Left ventricle myocardium inferior (tissue), 1 donor: ENCODE measurements at regions not wholly inside any gene's neighbourhood (a gene's known extent, or its start where the extent isn't known, plus 50 kb on each side); places are given as distances from the start of the nearest gene placed in this dataset.

Experiments
- DNase-seq: peaks from one replicate; pipeline ENCODE4 v3.0.0-alpha.2; 2020
- H3K27ac ChIP-seq: fragments of 200-600 bp; replicated peaks from 2 replicates; pipeline ENCODE4 v1.8.0; 2021
- H3K27me3 ChIP-seq: fragments of 200-600 bp; 2 replicates; pipeline ENCODE4 v1.8.0; 2021; ENCODE audit warnings: low read depth
- H3K36me3 ChIP-seq: fragments of 200-600 bp; 2 replicates; pipeline ENCODE4 v1.8.0; 2021
- H3K4me1 ChIP-seq: fragments of 200-600 bp; 2 replicates; pipeline ENCODE4 v1.8.0; 2021
- H3K4me3 ChIP-seq: fragments of 200-600 bp; 2 replicates; pipeline ENCODE4 v1.8.0; 2021; ENCODE audit warnings: mild to moderate bottlenecking, moderate library complexity
- H3K9me3 ChIP-seq: fragments of 200-600 bp; replicated peaks from 2 replicates; pipeline ENCODE4 v1.8.0; 2021
- intact Hi-C: fragments of 100-400 bp; cut with micrococcal nuclease; formaldehyde crosslinking; loops from one replicate; pipeline ENCODE4 v1.11.0; 2022
- TF ChIP-seq, protein P1 (sequence below): fragments of 200-600 bp; IDR thresholded peaks from 2 replicates; pipeline ENCODE4 v1.8.0; 2021; ENCODE audit warnings: antibody characterized with exemption, mild to moderate bottlenecking, borderline replicate concordance
- donor health status: DM: no; HTN: yes; CAD: no; lungs with severe emphysema.

DNA sequence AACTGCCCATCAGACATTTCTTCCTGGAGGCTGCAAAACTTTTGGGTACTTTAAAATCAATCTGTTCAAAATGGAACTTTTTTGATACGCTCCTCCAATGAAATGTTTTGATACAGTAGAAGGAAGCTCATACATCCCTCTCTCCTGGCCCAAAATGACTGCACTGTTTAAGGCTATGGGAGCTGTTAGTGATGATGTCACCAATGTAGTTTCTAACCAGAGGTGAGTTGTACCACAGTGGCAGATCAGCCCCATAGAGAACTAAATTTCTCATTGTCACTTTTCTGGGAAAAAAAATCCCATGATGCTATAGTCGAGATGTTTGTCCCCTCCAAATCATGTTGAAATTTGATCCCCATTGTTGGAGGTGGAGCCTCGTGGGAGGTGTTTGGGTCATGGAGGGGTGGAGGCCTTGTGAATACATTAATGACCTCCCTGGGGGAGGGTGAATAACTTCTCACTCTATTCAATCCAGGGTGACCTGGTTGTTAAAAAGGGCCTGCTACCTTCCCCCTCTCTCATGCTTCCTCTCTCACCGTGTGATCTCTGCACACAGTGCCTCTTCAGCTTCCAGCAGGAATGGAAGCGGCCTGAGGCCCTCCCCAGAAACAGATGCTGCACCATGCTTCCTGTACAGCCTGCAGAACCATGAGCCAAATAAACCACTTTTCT, 117.4 kb upstream of the NPAS2 start:
- intact Hi-C loops, result no loop called here
- no peaks in the 10 kb centered on the region for H3K4me1 ChIP-seq
- no peak overlapping the region for H3K4me3 ChIP-seq
- no peak for DNase-seq
- H3K9me3 ChIP-seq, result peaks cover 19% of the 10 kb centered on the region
- no peaks in the 10 kb centered on the region for H3K36me3 ChIP-seq
- TF ChIP-seq, protein P1, sequence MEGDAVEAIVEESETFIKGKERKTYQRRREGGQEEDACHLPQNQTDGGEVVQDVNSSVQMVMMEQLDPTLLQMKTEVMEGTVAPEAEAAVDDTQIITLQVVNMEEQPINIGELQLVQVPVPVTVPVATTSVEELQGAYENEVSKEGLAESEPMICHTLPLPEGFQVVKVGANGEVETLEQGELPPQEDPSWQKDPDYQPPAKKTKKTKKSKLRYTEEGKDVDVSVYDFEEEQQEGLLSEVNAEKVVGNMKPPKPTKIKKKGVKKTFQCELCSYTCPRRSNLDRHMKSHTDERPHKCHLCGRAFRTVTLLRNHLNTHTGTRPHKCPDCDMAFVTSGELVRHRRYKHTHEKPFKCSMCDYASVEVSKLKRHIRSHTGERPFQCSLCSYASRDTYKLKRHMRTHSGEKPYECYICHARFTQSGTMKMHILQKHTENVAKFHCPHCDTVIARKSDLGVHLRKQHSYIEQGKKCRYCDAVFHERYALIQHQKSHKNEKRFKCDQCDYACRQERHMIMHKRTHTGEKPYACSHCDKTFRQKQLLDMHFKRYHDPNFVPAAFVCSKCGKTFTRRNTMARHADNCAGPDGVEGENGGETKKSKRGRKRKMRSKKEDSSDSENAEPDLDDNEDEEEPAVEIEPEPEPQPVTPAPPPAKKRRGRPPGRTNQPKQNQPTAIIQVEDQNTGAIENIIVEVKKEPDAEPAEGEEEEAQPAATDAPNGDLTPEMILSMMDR, result no peak
- H3K27ac ChIP-seq, result no peak overlapping the region
- no peaks in the 10 kb centered on the region for H3K27me3 ChIP-seq

DNA sequence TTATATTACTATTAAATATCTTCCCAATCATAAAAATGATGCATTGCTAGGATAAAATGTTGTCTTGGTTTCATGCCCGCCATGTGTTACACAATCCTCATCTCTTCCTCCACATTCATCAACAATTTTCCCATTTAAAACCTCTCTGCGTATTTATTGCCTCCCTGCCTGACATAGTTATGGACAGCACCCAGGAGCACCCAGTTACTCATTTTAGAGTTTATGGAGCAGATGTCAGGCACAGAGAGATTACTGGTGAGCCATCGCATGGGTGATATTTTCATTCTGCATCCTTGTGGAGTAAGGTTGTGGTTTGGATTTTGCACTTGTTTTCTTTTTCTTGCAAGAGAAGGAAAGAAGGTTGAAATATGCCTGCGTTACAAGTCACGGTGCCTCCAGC, 116.7 kb upstream of the NPAS2 start:
- Histone ChIP-seq H3K9me3 (peaks cover 12% of the 10 kb centered on the region), H3K27ac (no peak overlapping the region), H3K4me3 (no peak overlapping the region), H3K36me3 (no peaks in the 10 kb centered on the region), H3K4me1 (no peaks in the 10 kb centered on the region), H3K27me3 (no peaks in the 10 kb centered on the region)
- no peak for DNase-seq
- intact Hi-C loops, result no loop called here
- TF ChIP-seq, protein P1, result no peak

DNA sequence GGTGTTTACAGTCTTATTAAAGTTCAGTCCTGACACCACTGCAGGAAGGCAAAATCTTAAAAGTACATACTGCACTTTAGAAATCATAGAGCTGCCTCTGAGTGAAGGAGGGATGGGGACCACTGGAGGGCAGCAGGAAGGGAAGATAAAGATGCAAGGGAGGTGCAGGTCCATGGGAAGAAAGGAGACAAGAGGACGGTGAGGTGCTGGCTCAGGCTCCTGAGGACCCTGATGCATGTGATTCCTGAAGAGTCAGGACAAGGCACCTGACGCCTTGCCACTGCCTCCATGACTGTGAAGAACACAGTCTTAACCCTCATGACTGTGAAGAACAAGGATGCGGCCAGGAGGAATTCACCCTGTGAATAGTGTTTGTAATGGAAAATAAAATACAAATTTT, 116.2 kb upstream of the NPAS2 start:
- no peak overlapping the region for H3K4me3 ChIP-seq
- no peaks in the 10 kb centered on the region for H3K27me3 ChIP-seq
- intact Hi-C loops, result no loop called here
- no peak overlapping the region for H3K27ac ChIP-seq
- no peaks in the 10 kb centered on the region for H3K36me3 ChIP-seq
- DNase-seq, result no peak
- TF ChIP-seq, protein P1, result no peak
- peaks cover 10% of the 10 kb centered on the region for H3K9me3 ChIP-seq
- H3K4me1 ChIP-seq, result no peaks in the 10 kb centered on the region

DNA sequence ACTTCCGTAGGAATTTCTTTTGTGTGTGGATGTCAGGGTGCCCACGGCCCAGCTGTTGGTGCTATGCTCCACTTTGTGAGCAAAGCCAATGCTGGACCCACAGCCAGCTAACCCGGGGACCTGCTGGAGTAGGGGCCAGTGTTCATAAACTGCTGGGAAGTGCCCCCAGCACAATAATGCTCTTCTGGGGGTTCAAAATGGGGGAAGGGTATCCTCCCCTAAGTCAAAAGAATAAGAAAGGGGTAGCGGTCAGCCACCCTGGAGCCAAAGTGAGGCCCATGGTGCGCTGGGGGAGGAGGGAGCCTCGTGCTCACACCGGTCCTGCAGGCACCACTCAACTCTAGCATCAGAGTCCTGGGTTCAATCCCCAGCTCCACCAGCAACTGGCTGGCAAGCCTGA, 115.8 kb upstream of the NPAS2 start:
- H3K9me3 ChIP-seq, result peaks cover 10% of the 10 kb centered on the region
- no peak overlapping the region for H3K27ac ChIP-seq
- no peak for DNase-seq
- H3K27me3 ChIP-seq, result no peaks in the 10 kb centered on the region
- no peak overlapping the region for H3K4me3 ChIP-seq
- H3K36me3 ChIP-seq, result no peaks in the 10 kb centered on the region
- TF ChIP-seq, protein P1, result no peak
- intact Hi-C loops, result no loop called here
- H3K4me1 ChIP-seq, result no peaks in the 10 kb centered on the region

DNA sequence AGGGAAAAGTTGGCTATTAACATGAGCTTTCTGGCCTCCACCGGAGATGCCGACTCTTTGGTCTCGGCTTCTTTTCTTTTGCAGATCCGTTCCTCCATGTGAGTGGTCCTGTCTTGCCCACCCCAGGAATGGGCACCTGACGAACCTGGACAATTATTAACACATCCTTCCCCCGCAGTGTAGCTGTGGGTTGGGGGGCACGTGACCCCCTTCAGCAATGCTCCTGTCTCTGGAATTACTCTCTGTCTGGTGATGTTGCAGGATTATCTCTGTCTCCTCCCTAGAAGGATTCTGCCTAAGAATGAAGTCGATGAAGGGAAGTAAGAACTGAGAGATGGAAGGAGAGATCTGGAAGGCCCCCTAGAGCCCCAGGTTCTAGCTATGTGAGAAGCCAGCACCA, 115.2 kb upstream of the NPAS2 start:
- peaks cover 4% of the 10 kb centered on the region for H3K9me3 ChIP-seq
- H3K36me3 ChIP-seq, result no peaks in the 10 kb centered on the region
- no peak overlapping the region for H3K4me3 ChIP-seq
- no peaks in the 10 kb centered on the region for H3K4me1 ChIP-seq
- intact Hi-C loops, result no loop called here
- TF ChIP-seq, protein P1, result no peak
- no peaks in the 10 kb centered on the region for H3K27me3 ChIP-seq
- H3K27ac ChIP-seq, result no peak overlapping the region
- no peak for DNase-seq
